Transverse colon (tissue), 4 donors: ENCODE measurements at regions not wholly inside any gene's neighbourhood (a gene's known extent, or its start where the extent isn't known, plus 50 kb on each side); places are given as distances from the start of the nearest gene placed in this dataset.

Experiments used
- DNase-seq: peaks from one replicate; pipeline ENCODE4 v3.0.0-alpha.2; 2019
- H3K27ac ChIP-seq, 4 donors: fragments of 200-600 bp; sonication (generic); 2 replicates each; pipeline ENCODE4 v1.5.1; 2016 to 2018; ENCODE audit warnings: inconsistent platforms in 4 of 4
- H3K27me3 ChIP-seq: fragments of 200-600 bp; sonication (generic); 2 replicates; pipeline ENCODE4 v1.5.1; 2017; ENCODE audit warnings: inconsistent platforms
- H3K36me3 ChIP-seq, 4 donors: fragments of 200-600 bp; sonication (generic); 2 replicates each; pipeline ENCODE4 v1.5.1; 2017 to 2019; ENCODE audit warnings: inconsistent platforms in 4 of 4
- H3K4me1 ChIP-seq, 4 donors: fragments of 200-600 bp; sonication (generic); 2 replicates each; pipeline ENCODE4 v1.5.1; 2017 to 2020; ENCODE audit warnings: inconsistent platforms in 4 of 4
- H3K4me3 ChIP-seq, 4 donors: fragments of 200-600 bp; sonication (generic); 1 replicate in 1 of 4; 2 replicates in 3 of 4; pipeline versions ENCODE4 v1.5.1 to v1.6.1; 2017 to 2019; ENCODE audit warnings: inconsistent platforms in 4 of 4
- H3K9me3 ChIP-seq, 2 donors: fragments of 200-600 bp; sonication (generic); 2 replicates each; pipeline ENCODE4 v1.5.1; 2017 to 2019; ENCODE audit warnings: inconsistent platforms in 2 of 2
- EP300 ChIP-seq: sonication (generic); formaldehyde crosslinking; IDR thresholded peaks from one replicate; pipeline ENCODE4 v1.6.1; 2017; ENCODE audit warnings: antibody characterized with exemption, low read depth
- POLR2A ChIP-seq: fragments of 450-650 bp; IDR thresholded peaks from one replicate; pipeline ENCODE4 v1.6.1; 2016; ENCODE audit warnings: antibody characterized with exemption, mild to moderate bottlenecking, moderate library complexity
- POLR2AphosphoS5 ChIP-seq, 3 donors: sonication (generic); formaldehyde crosslinking; IDR thresholded peaks; one replicate each; pipeline ENCODE4 v1.6.1; 2016; ENCODE audit warnings: antibody characterized with exemption in 3 of 3
- WGBS, 2 donors: methylation state at CpG; one replicate each; pipeline ENCODE4 v1.1.5; 2018; ENCODE audit warnings: low coverage in 1 of 2; 5-methylcytosine and 5-hydroxymethylcytosine counted together
- in situ Hi-C, 4 donors: fragments of 200-750 bp; cut with MboI; loops; one replicate each; pipeline versions ENCODE4 v1.15.0 to v1.15.1; 2017; ENCODE audit warnings: low sequenced_read_pairs in 3 of 4, low pct_ligation_motif_present in 1 of 4, low pct_unique_long_range_greater_than_20kb in 1 of 4
- intact Hi-C: fragments of 100-400 bp; cut with DNase I; formaldehyde crosslinking; loops from one replicate; pipeline ENCODE4 v1.15.1; 2023; ENCODE audit warnings: low total_unique reads
- TF ChIP-seq, protein P1 (sequence below), 5 experiments: fragments of 200-600 bp in 3 of 5; fragments of 450-650 bp in 2 of 5; sonication (generic) in 3 of 5; IDR thresholded peaks; 1 replicate in 2 of 5; 2 replicates in 3 of 5; pipeline ENCODE4 v1.5.1; 2016 to 2017; ENCODE audit warnings: antibody characterized with exemption in 5 of 5, inconsistent platforms in 3 of 5, mild to moderate bottlenecking in 2 of 5, moderate library complexity in 1 of 5

DNA sequence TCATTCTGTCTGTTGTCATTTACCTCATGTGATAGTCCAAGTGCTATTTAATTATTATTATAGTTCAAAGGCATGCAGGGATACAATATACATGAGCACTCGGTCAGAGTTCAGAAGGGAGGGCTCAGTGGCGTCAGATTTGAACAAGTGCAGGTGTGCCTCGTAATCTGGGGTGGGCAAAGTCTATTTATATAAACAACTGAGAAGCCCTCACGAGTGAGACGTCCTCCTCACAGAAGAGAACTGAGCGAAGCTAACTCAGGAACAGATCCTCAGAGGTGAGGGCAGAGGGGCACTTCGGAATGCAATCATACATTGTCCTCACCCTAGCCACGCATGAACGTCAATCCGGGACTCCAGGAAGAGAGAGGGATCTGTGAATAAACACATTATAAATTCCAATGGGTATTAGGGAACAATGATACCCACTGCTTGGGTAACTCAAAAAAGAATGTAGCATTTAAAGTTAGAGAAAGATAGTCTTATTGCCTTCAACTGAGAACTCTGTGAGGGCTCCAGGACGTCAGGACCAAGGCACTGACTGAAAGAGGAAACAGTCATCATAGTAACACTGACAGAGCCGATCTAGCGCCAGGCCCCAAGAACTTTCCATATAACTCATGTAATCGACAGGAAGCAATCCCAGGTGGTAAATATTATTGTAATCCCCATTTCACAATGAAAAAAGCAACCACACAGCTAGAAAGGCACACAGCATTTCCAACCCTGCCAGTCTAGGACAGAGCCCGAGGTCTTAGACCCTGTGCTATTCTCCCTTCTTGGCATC is 127.1 kb upstream of the B3GALT2 start:
- WGBS, 2 donors = 55 to 66% methylated on average over 8 to 15 of the region's 15 CpGs
- Histone ChIP-seq H3K4me3 (no peak overlapping the region), H3K27me3 (no peaks in the 10 kb centered on the region), H3K27ac (no peak overlapping the region), H3K4me1 (peaks cover 0 to 20% (median 6%) of the 10 kb centered on the region in 4 donors), H3K36me3 (no peaks in the 10 kb centered on the region), H3K9me3 (peaks cover 3 to 8% of the 10 kb centered on the region in 2 donors)
- intact Hi-C loops (no loop called here), in situ Hi-C loops (no loop called here)
- TF ChIP-seq, protein P1, sequence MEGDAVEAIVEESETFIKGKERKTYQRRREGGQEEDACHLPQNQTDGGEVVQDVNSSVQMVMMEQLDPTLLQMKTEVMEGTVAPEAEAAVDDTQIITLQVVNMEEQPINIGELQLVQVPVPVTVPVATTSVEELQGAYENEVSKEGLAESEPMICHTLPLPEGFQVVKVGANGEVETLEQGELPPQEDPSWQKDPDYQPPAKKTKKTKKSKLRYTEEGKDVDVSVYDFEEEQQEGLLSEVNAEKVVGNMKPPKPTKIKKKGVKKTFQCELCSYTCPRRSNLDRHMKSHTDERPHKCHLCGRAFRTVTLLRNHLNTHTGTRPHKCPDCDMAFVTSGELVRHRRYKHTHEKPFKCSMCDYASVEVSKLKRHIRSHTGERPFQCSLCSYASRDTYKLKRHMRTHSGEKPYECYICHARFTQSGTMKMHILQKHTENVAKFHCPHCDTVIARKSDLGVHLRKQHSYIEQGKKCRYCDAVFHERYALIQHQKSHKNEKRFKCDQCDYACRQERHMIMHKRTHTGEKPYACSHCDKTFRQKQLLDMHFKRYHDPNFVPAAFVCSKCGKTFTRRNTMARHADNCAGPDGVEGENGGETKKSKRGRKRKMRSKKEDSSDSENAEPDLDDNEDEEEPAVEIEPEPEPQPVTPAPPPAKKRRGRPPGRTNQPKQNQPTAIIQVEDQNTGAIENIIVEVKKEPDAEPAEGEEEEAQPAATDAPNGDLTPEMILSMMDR (IDR thresholded peaks at IDR 0.05) = no peak
- TF ChIP-seq EP300 (no peak), POLR2A (no peak), POLR2AphosphoS5 (IDR thresholded peaks at IDR 0.05) (no peak)
- peak; percentile 19 for DNase-seq

DNA sequence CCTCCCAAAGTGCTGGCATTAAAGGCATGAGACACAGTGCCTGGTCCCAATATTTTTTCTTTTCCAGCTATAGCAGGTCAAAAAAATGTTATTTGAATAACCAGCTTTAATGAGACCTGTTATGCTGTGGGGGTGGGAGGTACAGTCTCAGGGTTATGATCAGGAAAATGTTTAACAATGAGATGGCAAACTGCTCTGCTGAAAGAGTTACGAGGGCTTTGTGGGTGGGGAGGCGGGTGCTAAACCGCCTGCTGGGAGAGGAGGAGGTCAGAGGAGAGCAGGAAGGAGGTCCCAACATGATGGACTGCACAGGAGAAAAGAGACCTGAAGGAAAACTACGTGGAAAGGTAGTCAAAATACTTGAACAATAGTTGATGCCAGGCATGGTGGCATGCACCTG is 126.0 kb upstream of the B3GALT2 start:
- TF ChIP-seq POLR2A = no peak
- TF ChIP-seq, protein P1 (IDR thresholded peaks at IDR 0.05) = no peak
- TF ChIP-seq EP300 = no peak
- TF ChIP-seq POLR2AphosphoS5 (IDR thresholded peaks at IDR 0.05) = no peak
- intact Hi-C loops = no loop called here
- Histone ChIP-seq H3K27me3 (no peaks in the 10 kb centered on the region), H3K4me3 (no peak overlapping the region), H3K27ac (no peak overlapping the region), H3K4me1 (peaks cover 0 to 20% (median 6%) of the 10 kb centered on the region in 4 donors), H3K9me3 (no peaks in the 10 kb centered on the region), H3K36me3 (no peaks in the 10 kb centered on the region)
- in situ Hi-C loops = no loop called here
- DNase-seq = no peak
- 60 to 90% methylated on average over 3 to 4 of the region's 4 CpGs for WGBS, 2 donors

DNA sequence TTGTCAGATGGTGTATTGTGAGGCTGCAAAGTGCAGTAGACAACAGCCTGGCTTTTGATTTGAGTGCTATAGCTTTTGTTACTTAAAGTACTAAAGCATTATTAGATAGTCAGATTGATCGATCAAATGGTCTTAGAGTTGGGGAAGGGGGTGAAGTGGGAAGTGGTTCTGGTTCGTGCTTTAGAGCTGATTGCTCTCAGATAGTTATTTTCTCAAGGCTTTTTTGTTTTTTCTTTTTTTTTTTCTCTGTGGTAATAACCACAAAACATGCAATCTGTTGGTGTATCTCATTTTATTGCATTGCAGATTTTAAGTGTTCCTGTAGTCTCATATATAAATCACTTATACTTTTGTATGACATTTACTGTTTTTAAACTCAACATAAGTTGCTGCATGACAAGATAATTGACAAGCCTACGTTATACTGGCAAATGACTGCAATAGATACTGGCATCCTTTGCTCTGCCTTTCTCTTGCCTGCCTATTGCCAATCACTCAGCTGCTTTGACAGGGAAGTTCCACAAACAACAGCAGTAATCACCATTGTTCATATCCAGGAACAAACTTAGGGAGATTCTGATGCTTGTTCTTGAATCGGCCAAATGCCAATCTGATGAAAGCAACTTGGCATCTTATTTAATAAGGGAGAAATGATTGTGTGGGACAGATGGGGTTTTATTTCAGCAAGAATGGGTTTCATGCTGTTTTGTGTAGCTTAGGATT is 125.0 kb upstream of the B3GALT2 start:
- Histone ChIP-seq H3K4me1 (peaks cover 0 to 20% (median 6%) of the 10 kb centered on the region in 4 donors), H3K4me3 (no peak overlapping the region), H3K27me3 (no peaks in the 10 kb centered on the region), H3K9me3 (no peaks in the 10 kb centered on the region), H3K27ac (peak overlapping the region in 1 of 4 donors; percentile 49), H3K36me3 (no peaks in the 10 kb centered on the region)
- TF ChIP-seq POLR2AphosphoS5 (IDR thresholded peaks at IDR 0.05) = no peak
- no peak for TF ChIP-seq POLR2A
- TF ChIP-seq, protein P1 (IDR thresholded peaks at IDR 0.05) = no peak
- TF ChIP-seq EP300 = no peak
- no peak for DNase-seq
- intact Hi-C loops (no loop called here), in situ Hi-C loops (no loop called here)
- 27 to 39% methylated on average over 2 to 4 of the region's 4 CpGs for WGBS, 2 donors

DNA sequence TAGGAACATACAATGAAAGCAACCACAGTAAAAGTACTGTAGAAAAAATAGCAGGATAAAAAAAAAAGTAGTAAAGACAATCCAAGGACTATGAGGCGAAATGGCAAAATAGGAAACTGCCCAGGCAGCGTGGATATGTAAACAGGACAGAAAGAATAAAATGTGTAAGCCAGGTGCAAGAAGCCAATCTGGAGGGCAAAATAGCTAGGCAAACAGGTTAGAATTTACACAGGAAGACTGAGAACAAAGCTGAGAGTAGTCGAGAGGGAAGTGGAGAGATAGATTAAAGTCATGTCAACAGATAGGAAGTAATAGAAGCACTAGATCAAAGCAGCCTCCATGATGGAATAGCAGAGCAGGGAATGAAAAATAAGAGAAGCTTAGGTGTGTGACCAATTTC is 124.2 kb upstream of the B3GALT2 start:
- 43 to 46% methylated on average over 3 of the region's 3 CpGs for WGBS, 2 donors
- peak; percentile 50 for DNase-seq
- Histone ChIP-seq H3K4me1 (peaks cover 0 to 20% (median 6%) of the 10 kb centered on the region in 4 donors), H3K27ac (peak overlapping the region in 1 of 4 donors; percentile 49), H3K27me3 (no peaks in the 10 kb centered on the region), H3K9me3 (no peaks in the 10 kb centered on the region), H3K4me3 (no peak overlapping the region), H3K36me3 (no peaks in the 10 kb centered on the region)
- in situ Hi-C loops = no loop called here
- TF ChIP-seq, protein P1 (IDR thresholded peaks at IDR 0.05) = no peak
- TF ChIP-seq POLR2A (no peak), EP300 (no peak), POLR2AphosphoS5 (IDR thresholded peaks at IDR 0.05) (peak in 1 of 3 donors; percentile 12)
- intact Hi-C loops = no loop called here
